PC-9 (cell line): ENCODE measurements at regions not wholly inside any gene's neighbourhood (a gene's known extent, or its start where the extent isn't known, plus 50 kb on each side); places are given as distances from the start of the nearest gene placed in this dataset.

Experiments used
- EZH2 ChIP-seq: fragments of 200-600 bp; sonication (generic); IDR thresholded peaks from 2 replicates; pipeline ENCODE4 v1.8.0; 2017; ENCODE audit warnings: antibody characterized with exemption, low read depth
- TF ChIP-seq, protein P1 (sequence below): fragments of 200-600 bp; sonication (generic); conservative IDR thresholded peaks from 2 replicates; pipeline ENCODE4 v1.6.1; 2017; ENCODE audit warnings: mixed run types, antibody characterized with exemption, mild to moderate bottlenecking, moderate library complexity

DNA sequence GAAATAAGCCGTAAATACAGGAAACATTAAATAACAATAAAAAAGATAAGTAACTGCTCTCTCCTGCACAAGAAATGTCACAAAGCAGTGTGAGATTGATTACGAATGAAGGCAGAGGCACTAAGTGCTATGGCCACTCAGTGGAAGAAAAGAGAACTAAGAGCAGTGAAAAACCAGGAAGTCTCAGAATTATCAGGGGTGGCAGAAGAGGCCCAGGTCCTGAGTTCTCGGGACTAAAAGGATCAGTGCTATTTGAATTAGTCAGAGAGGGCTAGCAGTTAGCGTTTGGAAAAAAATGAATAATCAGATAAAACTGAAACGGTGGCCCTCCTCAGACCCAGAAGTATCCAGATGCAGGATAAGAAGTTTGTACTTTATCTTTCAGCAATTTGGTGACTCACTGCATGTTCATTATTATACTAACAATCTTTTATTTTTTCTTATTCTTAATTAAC lies 367.1 kb downstream of the ZEB2 start:
- TF ChIP-seq, protein P1, sequence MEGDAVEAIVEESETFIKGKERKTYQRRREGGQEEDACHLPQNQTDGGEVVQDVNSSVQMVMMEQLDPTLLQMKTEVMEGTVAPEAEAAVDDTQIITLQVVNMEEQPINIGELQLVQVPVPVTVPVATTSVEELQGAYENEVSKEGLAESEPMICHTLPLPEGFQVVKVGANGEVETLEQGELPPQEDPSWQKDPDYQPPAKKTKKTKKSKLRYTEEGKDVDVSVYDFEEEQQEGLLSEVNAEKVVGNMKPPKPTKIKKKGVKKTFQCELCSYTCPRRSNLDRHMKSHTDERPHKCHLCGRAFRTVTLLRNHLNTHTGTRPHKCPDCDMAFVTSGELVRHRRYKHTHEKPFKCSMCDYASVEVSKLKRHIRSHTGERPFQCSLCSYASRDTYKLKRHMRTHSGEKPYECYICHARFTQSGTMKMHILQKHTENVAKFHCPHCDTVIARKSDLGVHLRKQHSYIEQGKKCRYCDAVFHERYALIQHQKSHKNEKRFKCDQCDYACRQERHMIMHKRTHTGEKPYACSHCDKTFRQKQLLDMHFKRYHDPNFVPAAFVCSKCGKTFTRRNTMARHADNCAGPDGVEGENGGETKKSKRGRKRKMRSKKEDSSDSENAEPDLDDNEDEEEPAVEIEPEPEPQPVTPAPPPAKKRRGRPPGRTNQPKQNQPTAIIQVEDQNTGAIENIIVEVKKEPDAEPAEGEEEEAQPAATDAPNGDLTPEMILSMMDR: no peak
- TF ChIP-seq EZH2: no peak
